Peyer's patch (tissue), 4 donors: ENCODE measurements at regions not wholly inside any gene's neighbourhood (a gene's known extent, or its start where the extent isn't known, plus 50 kb on each side); places are given as distances from the start of the nearest gene placed in this dataset.

Source experiments
- DNase-seq, 3 donors: peaks; one replicate each; pipeline ENCODE4 v3.0.0-alpha.2; 2017 to 2019
- H3K27ac ChIP-seq, 4 donors: fragments of 200-600 bp; sonication (generic); one replicate each; pipeline ENCODE4 v1.5.1; 2016 to 2019
- H3K27me3 ChIP-seq, 2 donors: fragments of 200-600 bp; sonication (generic); one replicate each; pipeline ENCODE4 v1.5.1; 2019
- H3K36me3 ChIP-seq, 3 donors: fragments of 200-600 bp; sonication (generic); one replicate each; pipeline ENCODE4 v1.5.1; 2016 to 2019
- H3K4me1 ChIP-seq, 4 donors: fragments of 200-600 bp; sonication (generic); one replicate each; pipeline ENCODE4 v1.5.1; 2016 to 2019
- H3K4me3 ChIP-seq, 4 donors: fragments of 200-600 bp; sonication (generic); 1 replicate in 3 of 4; 2 replicates in 1 of 4; pipeline ENCODE4 v1.5.1; 2016 to 2019; ENCODE audit warnings: mild to moderate bottlenecking in 1 of 4
- H3K9me3 ChIP-seq, 4 donors: fragments of 200-600 bp; sonication (generic); one replicate each; pipeline ENCODE4 v1.5.1; 2016 to 2019; ENCODE audit warnings: mild to moderate bottlenecking in 1 of 4
- POLR2A ChIP-seq, 2 donors: fragments of 450-650 bp; IDR thresholded peaks; one replicate each; pipeline ENCODE4 v1.5.1; 2017; ENCODE audit warnings: antibody characterized with exemption in 2 of 2, mild to moderate bottlenecking in 2 of 2, moderate library complexity in 2 of 2
- TF ChIP-seq, protein P1 (sequence below), 6 experiments: fragments of 450-650 bp in 4 of 6; fragments of 200-600 bp in 2 of 6; sonication (generic) in 1 of 6; IDR thresholded peaks; one replicate each; pipeline ENCODE4 v1.5.1; 2017 to 2019; ENCODE audit warnings: antibody characterized with exemption in 6 of 6, mild to moderate bottlenecking in 3 of 6, moderate library complexity in 1 of 6

DNA sequence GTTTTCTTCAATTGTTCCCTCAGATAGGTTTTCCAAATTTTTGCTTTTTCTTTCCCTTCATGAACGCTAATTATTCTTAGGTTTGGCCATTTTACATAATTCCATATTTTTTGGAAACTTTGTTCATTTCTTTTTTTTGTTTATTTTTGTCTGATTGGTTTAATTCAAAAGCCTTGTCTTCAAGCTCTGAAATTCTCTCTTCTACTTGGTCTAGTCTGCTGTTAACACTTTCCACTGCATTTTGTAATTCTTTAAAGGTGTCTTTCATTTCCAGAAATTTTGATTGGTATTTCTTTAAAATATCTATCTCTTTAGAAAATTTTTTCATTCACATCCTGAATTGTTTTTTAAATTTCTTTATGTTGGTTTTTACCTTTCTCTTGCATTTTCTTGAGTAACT is 63.9 kb upstream of the VLDLR start:
- no peaks in the 10 kb centered on the region for H3K4me1 ChIP-seq
- no peak overlapping the region for H3K4me3 ChIP-seq
- TF ChIP-seq POLR2A (IDR thresholded peaks at IDR 0.05), result no peak
- TF ChIP-seq, protein P1, sequence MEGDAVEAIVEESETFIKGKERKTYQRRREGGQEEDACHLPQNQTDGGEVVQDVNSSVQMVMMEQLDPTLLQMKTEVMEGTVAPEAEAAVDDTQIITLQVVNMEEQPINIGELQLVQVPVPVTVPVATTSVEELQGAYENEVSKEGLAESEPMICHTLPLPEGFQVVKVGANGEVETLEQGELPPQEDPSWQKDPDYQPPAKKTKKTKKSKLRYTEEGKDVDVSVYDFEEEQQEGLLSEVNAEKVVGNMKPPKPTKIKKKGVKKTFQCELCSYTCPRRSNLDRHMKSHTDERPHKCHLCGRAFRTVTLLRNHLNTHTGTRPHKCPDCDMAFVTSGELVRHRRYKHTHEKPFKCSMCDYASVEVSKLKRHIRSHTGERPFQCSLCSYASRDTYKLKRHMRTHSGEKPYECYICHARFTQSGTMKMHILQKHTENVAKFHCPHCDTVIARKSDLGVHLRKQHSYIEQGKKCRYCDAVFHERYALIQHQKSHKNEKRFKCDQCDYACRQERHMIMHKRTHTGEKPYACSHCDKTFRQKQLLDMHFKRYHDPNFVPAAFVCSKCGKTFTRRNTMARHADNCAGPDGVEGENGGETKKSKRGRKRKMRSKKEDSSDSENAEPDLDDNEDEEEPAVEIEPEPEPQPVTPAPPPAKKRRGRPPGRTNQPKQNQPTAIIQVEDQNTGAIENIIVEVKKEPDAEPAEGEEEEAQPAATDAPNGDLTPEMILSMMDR (IDR thresholded peaks at IDR 0.05), result no peak
- H3K27me3 ChIP-seq, result no peaks in the 10 kb centered on the region
- no peak for DNase-seq
- no peaks in the 10 kb centered on the region for H3K36me3 ChIP-seq
- H3K9me3 ChIP-seq, result no peaks in the 10 kb centered on the region
- H3K27ac ChIP-seq, result no peak overlapping the region

DNA sequence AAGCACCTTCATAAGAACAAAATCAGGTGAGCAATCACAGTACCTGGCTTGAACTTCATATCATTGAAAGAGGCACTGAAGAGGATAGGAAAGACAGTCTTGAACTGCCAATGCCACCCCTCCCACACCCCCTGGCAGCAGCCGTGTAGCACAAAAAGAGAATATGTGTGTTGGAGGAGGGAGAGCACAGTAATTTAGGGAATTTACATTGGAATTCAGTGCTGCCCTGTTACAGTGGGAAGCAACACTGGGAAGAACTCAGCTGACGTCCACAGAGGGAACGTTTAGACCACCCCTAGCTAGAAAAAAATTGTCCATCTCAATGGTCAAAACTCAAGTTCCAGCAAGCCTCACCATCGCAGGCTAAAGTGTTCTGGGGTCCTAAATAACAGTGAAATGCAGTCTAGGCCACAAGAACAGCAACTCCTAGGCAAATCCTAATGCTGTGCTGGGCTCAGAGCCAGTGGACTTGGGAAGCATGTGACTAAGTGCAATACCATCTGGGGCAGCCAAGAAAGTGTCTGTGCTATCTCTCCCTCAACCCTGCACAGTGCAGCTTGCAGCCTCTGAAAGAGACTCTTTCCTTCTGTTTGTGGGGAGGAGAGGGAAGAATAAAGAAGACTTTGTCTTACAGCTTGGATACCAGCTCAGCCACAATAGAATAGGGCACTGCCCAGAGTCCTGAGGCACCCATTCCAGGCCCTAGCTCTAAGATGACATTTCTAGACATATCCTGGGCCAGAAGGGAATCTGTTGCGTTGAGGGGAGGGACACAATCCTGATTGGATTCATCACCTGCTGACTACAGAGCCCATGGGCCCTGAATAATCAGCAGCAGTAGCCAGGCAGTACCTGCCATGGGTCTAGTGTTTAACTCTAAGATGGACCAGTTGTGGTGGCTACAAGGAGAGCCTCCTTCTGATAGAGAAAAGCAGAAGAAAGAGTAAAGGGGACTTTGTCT is 62.1 kb upstream of the VLDLR start:
- H3K36me3 ChIP-seq, result no peaks in the 10 kb centered on the region
- no peaks in the 10 kb centered on the region for H3K27me3 ChIP-seq
- no peak overlapping the region for H3K27ac ChIP-seq
- no peaks in the 10 kb centered on the region for H3K4me1 ChIP-seq
- TF ChIP-seq, protein P1 (IDR thresholded peaks at IDR 0.05), result no peak
- no peak for TF ChIP-seq POLR2A (IDR thresholded peaks at IDR 0.05)
- H3K4me3 ChIP-seq, result no peak overlapping the region
- H3K9me3 ChIP-seq, result no peaks in the 10 kb centered on the region
- peak in 2 of 3 donors; percentile 16 to 56 for DNase-seq

DNA sequence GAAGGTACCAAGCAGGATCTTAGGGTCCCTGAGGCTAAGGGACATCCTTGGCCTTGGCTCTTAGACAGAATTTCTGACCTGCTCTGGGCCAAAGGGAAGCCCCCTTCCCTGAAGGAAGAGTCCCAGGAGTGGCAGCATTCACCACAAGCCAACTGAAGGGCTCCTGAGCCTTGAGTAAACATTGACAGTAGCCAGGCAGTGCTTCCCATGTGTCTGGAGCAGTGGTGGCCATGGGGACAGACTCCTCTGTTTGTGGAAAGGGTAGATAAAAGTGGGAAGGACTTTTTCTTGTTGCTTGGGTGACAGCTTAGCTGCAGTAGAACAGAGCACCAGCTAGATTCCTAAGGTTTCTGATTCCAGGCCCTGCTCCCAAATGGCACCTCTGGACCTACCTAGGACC is 61.4 kb upstream of the VLDLR start:
- TF ChIP-seq, protein P1 (IDR thresholded peaks at IDR 0.05), result no peak
- TF ChIP-seq POLR2A (IDR thresholded peaks at IDR 0.05), result no peak
- Histone ChIP-seq H3K36me3 (no peaks in the 10 kb centered on the region), H3K4me1 (no peaks in the 10 kb centered on the region), H3K27me3 (no peaks in the 10 kb centered on the region), H3K27ac (no peak overlapping the region), H3K4me3 (no peak overlapping the region), H3K9me3 (no peaks in the 10 kb centered on the region)
- DNase-seq, result no peak

DNA sequence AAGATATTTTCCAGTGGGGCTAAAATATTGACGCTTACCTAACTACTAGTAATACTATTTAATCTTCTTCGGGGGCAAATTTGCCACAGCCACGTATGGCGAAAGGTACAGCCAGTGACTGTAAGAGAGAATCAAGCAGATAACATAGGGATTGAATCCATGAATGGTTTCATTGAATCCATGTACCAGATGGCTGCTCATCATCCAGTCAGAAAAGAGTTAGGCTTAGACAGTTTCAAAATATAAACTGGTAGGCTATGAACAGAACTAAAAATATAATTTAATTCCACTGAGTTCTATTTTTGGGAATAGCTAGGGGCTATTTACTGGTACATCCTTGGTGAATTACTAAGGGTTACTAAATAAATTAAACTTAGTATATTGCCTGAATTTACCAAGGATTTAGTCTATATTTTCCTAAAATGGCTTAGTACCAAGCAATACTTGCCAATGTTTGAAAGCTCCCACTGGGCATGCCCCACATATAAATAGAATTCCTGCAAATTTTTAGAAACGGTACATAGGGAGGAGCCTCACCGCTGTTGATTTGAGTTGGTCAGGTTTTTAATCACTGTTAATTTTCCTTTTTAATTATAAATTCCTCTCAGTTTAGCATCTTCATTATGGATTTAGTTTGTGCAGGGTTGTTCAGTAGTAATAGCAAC is 55.8 kb upstream of the VLDLR start:
- no peaks in the 10 kb centered on the region for H3K36me3 ChIP-seq
- H3K27me3 ChIP-seq, result no peaks in the 10 kb centered on the region
- TF ChIP-seq, protein P1 (IDR thresholded peaks at IDR 0.05), result no peak
- TF ChIP-seq POLR2A (IDR thresholded peaks at IDR 0.05), result no peak
- H3K27ac ChIP-seq, result no peak overlapping the region
- H3K9me3 ChIP-seq, result no peaks in the 10 kb centered on the region
- peaks cover 0 to 4% (median 0%) of the 10 kb centered on the region in 4 donors for H3K4me1 ChIP-seq
- no peak for DNase-seq
- no peak overlapping the region for H3K4me3 ChIP-seq

DNA sequence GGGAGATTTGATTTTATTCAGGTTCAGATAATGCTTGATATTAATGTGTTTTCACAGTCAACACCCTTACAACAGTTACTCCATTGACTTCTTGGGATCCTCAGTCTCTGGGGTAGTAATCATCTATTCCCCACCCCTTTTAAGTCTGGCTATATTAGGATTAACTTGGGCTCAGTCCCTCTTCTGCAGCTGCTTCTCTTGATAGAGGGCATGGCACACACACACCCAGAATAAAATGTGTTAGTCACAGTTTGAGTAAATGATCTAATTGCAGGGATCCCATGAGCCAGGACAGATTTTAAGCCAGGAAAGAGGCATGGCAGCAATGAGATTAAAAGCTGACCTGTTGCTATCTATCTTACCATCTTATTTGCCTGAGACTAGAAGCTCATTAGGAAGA is 53.7 kb upstream of the VLDLR start:
- peaks cover 0 to 10% (median 0%) of the 10 kb centered on the region in 4 donors for H3K4me1 ChIP-seq
- no peaks in the 10 kb centered on the region for H3K9me3 ChIP-seq
- H3K4me3 ChIP-seq, result no peak overlapping the region
- no peak for DNase-seq
- H3K27me3 ChIP-seq, result no peaks in the 10 kb centered on the region
- H3K27ac ChIP-seq, result no peak overlapping the region
- TF ChIP-seq, protein P1 (IDR thresholded peaks at IDR 0.05), result no peak
- TF ChIP-seq POLR2A (IDR thresholded peaks at IDR 0.05), result no peak
- H3K36me3 ChIP-seq, result no peaks in the 10 kb centered on the region
